ENCODE measurements at regions not wholly inside any gene's neighbourhood (a gene's known extent, or its start where the extent isn't known, plus 50 kb on each side); places are given as distances from the start of the nearest gene placed in this dataset.
"Not testable (repeated sequence)": the region's sequence is repeated elsewhere in the genome, so short reads cannot be mapped to it uniquely, and the experiment has no call there.

- DNase-seq (ENCODE audit: low read depth in 3 of 3) = no peak
Observed at GRCh38 chrX:42443267-42443666, 334.7 kb downstream of the PPP1R2C start.

GRCh38 chrX:42442745-42443144 is 335.2 kb downstream of the PPP1R2C start:
- DNase-seq (ENCODE audit: low read depth in 3 of 3) = no peak

GRCh38 chrX:42437211-42437610 is 340.8 kb downstream of the PPP1R2C start:
- DNase-seq (ENCODE audit: low read depth in 3 of 3) = no peak

GRCh38 chrX:42434458-42435166 is 343.4 kb downstream of the PPP1R2C start:
- no peak for DNase-seq (ENCODE audit: low read depth in 3 of 3)

- no peak for DNase-seq (ENCODE audit: low read depth in 3 of 3)
Observed at GRCh38 chrX:42432552-42432951, 345.4 kb downstream of the PPP1R2C start.

GRCh38 chrX:42422961-42423360 is 355.0 kb downstream of the PPP1R2C start:
- no peak for DNase-seq (ENCODE audit: low read depth in 3 of 3)

- no peak for DNase-seq (ENCODE audit: low read depth in 3 of 3)
Observed at GRCh38 chrX:42420426-42420825, 357.5 kb downstream of the PPP1R2C start.

- no peak for DNase-seq (ENCODE audit: low read depth in 3 of 3)
Observed at GRCh38 chrX:42415636-42416035, 362.3 kb downstream of the PPP1R2C start.

- DNase-seq (ENCODE audit: low read depth in 3 of 3) = no peak
Observed at GRCh38 chrX:42414057-42414456, 363.9 kb downstream of the PPP1R2C start.

GRCh38 chrX:42399632-42400024 is 378.3 kb downstream of the PPP1R2C start:
- DNase-seq (ENCODE audit: low read depth in 3 of 3) = no peak

- no peak for DNase-seq (ENCODE audit: low read depth in 3 of 3)
Observed at GRCh38 chrX:42398967-42399631, 378.9 kb downstream of the PPP1R2C start.

GRCh38 chrX:42396136-42396535 is 381.8 kb downstream of the PPP1R2C start:
- no peak for DNase-seq (ENCODE audit: low read depth in 3 of 3)

GRCh38 chrX:42392846-42393245 is 385.1 kb downstream of the PPP1R2C start:
- no peak for DNase-seq (ENCODE audit: low read depth in 3 of 3)

- no peak for DNase-seq (ENCODE audit: low read depth in 3 of 3)
Observed at GRCh38 chrX:42386681-42387080, 391.3 kb downstream of the PPP1R2C start.

- DNase-seq (ENCODE audit: low read depth in 3 of 3) = no peak
Observed at GRCh38 chrX:42385730-42386129, 392.2 kb downstream of the PPP1R2C start.

- DNase-seq (ENCODE audit: low read depth in 3 of 3) = no peak
Observed at GRCh38 chrX:42384956-42385355, 393.0 kb downstream of the PPP1R2C start.

GRCh38 chrX:42378857-42379256 is 399.1 kb downstream of the PPP1R2C start:
- no peak for DNase-seq (ENCODE audit: low read depth in 3 of 3)

- DNase-seq (ENCODE audit: low read depth in 3 of 3) = no peak
Observed at GRCh38 chrX:42375086-42375485, 402.9 kb downstream of the PPP1R2C start.

- no peak for DNase-seq (ENCODE audit: low read depth in 3 of 3)
Observed at GRCh38 chrX:42366181-42366580, 411.8 kb downstream of the PPP1R2C start.

GRCh38 chrX:42362219-42362618 is 415.7 kb downstream of the PPP1R2C start:
- no peak for DNase-seq (ENCODE audit: low read depth in 3 of 3)

GRCh38 chrX:42342981-42343380 is 419.6 kb upstream of the CASK start:
- DNase-seq (ENCODE audit: low read depth in 3 of 3) = not testable (repeated sequence)

Measured in stimulated activated CD4-positive, alpha-beta T cell treated with anti-CD3 and anti-CD28 coated beads, TNF-alpha, amount 100 ng/mL, for 4 hours (primary cell).